Retinal pigment epithelial cell (primary cell): ENCODE measurements at regions not wholly inside any gene's neighbourhood (a gene's known extent, or its start where the extent isn't known, plus 50 kb on each side); places are given as distances from the start of the nearest gene placed in this dataset.

ENCODE experiments used
- DNase-seq: peaks from one replicate; pipeline ENCODE4 v3.0.0-alpha.2; 2010; ENCODE audit warnings: low read depth
- H3K4me3 ChIP-seq: 2 replicates; pipeline ENCODE4 v1.5.1; 2011; ENCODE audit warnings: mild to moderate bottlenecking, low read length, control low read depth, moderate library complexity
- TF ChIP-seq, protein P1 (sequence below): conservative IDR thresholded peaks from 2 replicates; pipeline ENCODE4 v1.5.1; 2011; ENCODE audit warnings: low read depth, low read length, control low read depth, inconsistent platforms

DNA sequence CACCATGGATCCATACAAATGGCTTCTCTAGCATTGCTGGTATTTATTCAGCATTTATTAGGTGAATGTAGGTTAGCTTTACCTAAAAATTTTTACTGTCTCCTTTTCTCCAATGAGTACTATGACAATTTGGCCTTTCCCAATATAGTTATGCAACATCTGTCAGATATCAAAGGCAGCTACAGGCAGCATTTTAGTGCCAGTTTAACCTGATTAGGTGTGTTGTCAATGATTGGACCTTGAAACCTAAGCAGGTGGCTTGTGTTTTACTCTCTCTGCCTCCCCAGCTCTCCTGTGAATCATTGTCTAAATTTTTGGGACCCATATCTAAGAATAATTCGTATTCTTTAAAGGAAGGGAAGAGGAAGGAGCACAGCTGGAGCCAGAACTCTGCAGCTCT is 228.9 kb downstream of the KBTBD8 start:
- DNase-seq = no peak
- TF ChIP-seq, protein P1, sequence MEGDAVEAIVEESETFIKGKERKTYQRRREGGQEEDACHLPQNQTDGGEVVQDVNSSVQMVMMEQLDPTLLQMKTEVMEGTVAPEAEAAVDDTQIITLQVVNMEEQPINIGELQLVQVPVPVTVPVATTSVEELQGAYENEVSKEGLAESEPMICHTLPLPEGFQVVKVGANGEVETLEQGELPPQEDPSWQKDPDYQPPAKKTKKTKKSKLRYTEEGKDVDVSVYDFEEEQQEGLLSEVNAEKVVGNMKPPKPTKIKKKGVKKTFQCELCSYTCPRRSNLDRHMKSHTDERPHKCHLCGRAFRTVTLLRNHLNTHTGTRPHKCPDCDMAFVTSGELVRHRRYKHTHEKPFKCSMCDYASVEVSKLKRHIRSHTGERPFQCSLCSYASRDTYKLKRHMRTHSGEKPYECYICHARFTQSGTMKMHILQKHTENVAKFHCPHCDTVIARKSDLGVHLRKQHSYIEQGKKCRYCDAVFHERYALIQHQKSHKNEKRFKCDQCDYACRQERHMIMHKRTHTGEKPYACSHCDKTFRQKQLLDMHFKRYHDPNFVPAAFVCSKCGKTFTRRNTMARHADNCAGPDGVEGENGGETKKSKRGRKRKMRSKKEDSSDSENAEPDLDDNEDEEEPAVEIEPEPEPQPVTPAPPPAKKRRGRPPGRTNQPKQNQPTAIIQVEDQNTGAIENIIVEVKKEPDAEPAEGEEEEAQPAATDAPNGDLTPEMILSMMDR = no peak
- H3K4me3 ChIP-seq = no peak overlapping the region

DNA sequence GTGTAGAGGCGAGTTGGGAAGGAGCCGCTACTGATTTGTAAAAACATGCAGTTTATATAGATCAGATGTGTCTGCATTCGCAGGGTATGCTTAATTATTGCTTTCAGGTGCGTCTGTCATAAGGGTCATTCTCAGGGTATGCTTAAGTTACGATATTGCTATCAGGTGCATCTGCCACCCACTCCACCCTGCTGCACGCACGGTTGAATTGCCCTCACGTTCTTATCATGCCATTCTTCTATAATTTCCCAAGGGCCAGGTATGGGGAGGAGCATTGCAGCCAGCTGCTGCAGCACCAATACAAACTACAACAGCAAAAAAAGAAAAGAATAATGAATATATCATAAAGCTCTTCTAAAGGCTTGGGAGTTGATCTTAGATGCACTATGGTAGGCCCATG is 230.0 kb downstream of the KBTBD8 start:
- no peak for DNase-seq
- no peak overlapping the region for H3K4me3 ChIP-seq
- TF ChIP-seq, protein P1 = no peak

DNA sequence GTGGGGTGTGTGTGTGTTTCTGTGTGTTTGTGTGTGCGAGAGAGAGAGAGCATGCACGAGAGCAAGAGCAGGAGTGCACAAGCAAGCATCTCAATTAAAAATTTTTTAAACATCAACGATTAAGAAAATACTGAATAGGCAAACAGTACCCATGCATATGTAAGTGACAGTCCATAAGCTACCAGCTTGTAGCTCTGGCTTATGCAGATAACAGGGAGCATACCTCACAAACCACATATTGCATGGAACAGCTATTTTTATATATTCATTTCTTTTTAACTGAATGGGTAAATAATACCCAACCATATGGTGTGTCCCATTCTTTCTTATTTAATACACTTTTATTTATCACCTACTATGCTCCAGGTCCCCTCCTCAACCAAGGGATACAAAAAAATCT is 234.5 kb downstream of the KBTBD8 start:
- DNase-seq = no peak
- no peak overlapping the region for H3K4me3 ChIP-seq
- TF ChIP-seq, protein P1 = no peak

DNA sequence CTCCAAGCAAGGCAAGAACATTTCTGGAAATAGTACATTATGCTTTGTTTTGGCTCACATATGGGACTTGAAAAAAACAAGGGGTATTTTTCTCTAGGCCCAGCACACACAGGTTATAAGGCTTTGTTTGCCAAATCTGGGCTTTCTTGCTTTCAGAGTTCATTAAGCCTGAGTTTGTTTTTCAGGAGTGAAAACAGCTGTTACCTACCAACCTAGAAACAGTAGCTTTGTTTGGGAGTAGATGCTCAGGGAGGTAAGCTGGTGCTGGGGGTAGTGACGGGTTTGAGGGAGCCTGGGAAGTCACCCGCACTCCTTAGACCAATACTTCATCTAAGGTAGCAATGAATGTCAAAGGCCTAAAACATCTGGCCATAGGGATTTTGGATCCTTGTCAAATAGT is 241.2 kb downstream of the KBTBD8 start:
- TF ChIP-seq, protein P1 = no peak
- H3K4me3 ChIP-seq = no peak overlapping the region
- no peak for DNase-seq

GRCh38 chr3:67241084-67241483 is 243.0 kb downstream of the KBTBD8 start:
- TF ChIP-seq, protein P1 = no peak
- no peak for DNase-seq
- no peak overlapping the region for H3K4me3 ChIP-seq

- TF ChIP-seq, protein P1 = no peak
- DNase-seq = no peak
- no peak overlapping the region for H3K4me3 ChIP-seq
Measured at GRCh38 chr3:67244130-67244529, 246.0 kb downstream of the KBTBD8 start.

DNA sequence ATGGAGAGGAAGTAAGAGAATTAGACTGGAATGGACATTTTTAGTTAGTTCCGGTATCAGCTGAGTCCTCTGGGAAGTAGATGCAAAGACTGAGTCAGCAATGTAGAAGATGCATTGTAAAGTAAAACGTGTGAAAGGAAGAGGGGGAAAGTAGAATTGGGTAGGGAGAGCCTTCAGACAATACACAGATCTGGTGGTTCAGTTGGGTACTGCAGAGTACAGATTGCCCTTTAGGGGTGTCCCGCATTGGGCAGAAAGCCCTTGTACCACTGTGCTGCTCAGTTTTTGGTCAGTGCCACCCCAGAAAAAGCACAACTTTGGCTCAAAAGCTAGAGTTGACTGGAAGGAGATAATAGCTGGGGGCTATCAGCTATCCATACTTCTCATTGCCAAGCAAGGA is 247.4 kb downstream of the KBTBD8 start:
- TF ChIP-seq, protein P1 = no peak
- DNase-seq = no peak
- H3K4me3 ChIP-seq = no peak overlapping the region
